Stimulated activated CD4-positive, alpha-beta T cell treated with anti-CD3 and anti-CD28 coated beads, TNF-alpha, amount 100 ng/mL, for 48 hours (primary cell): ENCODE measurements at regions not wholly inside any gene's neighbourhood (a gene's known extent, or its start where the extent isn't known, plus 50 kb on each side); places are given as distances from the start of the nearest gene placed in this dataset.

Source experiments
- DNase-seq, 3 donors: peaks; one replicate each; pipeline ENCODE4 v3.0.0-alpha.2; 2020; ENCODE audit warnings: low read depth in 3 of 3

DNA sequence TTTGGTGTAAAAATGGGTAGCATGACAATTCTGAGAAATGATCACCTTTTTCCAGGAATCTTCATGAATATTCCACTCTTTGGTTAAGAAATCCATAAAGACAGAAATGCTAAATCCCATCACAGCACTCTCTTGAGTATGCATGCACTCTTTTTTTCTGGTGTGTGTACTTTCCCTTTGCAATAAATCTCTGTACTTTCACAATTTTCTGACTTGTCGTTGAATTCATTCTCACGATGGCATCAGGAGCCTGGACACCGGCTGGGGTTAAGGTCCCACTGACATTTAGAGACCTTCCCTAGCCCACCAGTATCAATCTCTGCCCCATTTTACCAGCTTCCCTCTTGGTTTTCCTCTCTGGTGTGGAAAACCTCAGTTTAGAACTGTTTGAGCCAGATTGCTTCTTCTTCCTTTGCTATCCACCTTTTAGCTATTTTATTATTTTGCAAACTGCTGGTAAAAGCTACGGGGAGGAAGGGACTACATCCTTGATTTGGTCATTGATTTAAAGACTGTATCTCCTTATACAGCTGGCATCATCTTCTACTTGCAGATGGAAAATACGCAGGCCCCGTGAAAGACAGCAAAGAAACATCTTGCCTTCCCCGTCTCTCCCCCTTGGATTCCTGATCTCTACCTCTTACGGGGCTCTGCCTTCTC is 59.9 kb upstream of the ZFR start:
- DNase-seq: no peak

DNA sequence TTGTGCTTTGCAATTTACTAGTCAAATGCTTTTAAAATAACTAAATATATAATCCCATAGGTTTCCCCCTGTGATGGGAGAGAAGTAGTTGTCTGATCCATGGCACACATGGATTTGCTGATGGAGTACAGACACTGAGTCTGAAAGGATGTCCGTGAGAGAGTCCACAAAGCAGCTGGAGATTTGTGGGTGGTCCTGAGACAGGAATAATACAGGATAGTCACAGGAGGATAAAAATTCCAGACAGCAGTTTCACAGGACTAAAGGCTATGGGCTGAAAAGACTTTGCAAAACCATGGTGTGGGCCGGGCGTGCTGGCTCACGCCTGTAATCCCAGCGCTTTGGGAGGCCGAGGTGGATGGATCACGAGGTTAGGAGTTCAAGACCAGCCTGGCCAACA is 58.7 kb upstream of the ZFR start:
- DNase-seq: no peak

DNA sequence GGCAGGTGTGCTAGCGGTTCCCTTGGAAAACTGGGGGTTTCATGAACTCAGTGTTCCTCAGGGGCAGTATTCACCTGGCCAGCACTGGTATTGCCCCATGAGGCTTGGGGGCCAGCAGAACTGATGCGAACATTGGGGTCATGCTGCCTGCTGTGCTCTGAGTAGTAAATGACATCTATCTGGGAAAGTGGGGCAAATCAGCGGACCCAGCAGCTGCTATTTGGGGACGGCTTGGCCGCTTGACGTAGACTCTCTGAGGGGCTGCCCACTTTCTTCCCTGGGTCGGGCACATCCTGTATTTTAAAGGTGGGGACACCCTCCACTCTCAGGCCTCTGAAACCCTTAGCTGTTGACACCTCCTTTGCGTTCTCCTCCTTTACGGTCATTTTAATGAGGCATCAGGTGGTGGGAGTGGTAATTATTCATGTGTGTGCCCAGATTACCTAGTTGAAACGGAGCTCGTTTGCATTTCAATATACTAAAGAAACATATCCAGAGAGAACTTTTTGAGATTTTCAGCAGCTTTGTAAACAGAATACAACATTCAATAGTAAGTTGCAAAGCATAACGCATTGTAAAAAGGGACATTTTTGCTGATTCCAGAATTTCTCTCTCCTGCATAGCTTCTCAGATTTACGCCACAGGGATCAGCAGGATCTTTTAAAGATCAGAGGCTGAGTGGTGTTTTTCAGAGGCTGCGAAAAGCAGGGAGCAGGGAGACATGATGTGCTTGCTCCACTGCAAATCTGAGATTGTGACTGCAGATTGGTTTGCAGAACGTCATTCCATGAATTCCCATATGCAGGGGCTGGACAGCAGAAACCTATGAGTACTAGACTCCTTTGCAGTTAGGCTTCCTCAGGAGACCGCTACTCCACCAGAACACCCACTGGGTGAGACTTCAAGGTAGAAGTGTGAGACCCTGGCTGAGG is 56.8 kb upstream of the ZFR start:
- DNase-seq: no peak

DNA sequence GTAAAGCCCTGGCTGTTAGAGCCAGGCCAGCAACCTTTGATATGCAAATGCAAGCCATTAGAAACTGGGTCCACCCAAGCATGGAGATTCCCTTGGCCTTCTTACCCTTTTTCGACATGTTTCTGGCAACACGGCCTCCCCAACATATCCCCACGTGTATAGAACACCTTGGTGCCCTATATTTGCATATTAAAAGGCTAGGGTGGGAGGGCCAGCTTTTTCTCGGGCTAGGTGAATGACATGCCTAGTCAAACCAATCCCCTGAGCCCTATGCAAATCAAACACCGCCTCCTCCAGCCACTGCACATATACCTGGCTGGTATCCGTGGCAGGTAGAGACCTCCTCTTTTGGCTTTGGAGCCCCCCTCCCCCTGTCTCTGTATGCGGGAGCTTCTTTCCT is 55.6 kb upstream of the ZFR start:
- no peak for DNase-seq

DNA sequence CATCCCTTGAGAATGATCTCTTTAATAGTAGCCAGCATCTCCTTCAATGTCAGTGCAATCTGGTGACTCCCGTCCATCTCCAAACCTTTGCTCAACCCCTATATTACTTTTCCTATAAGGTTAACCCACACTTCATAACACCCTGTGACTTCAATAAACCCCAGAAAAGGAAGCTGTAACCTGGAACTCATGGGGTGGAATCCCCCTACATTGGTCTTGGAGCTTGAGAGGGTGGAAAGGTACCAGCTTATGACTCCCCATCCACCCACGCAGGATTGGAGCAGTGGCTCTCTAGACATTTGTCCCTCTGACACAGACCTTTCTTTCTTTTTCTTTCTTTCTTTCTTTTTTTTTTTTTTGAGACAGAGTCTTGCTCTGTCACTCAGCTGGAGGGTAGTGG is 54.7 kb upstream of the ZFR start:
- DNase-seq: peak in 2 of 3 donors; percentile 12 to 24

DNA sequence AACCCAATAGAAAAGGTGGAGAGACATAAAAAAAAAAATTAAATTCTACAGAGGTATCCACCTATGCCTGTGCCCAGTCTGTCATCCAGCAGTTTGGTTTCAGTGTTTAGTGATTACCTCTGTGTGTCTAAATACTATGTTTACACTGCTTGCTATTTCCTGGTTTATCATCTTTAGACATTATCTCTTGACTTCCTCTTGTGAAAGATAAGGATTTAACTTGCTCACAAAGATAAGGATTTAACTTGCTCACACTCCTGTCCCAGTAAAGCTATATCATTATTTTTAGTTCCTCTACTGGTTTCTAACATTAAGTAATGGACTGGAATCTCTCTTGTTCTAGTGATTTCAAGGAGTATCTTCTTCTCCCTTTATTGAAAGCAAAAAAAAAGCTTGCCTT is 53.9 kb upstream of the ZFR start:
- no peak for DNase-seq

DNA sequence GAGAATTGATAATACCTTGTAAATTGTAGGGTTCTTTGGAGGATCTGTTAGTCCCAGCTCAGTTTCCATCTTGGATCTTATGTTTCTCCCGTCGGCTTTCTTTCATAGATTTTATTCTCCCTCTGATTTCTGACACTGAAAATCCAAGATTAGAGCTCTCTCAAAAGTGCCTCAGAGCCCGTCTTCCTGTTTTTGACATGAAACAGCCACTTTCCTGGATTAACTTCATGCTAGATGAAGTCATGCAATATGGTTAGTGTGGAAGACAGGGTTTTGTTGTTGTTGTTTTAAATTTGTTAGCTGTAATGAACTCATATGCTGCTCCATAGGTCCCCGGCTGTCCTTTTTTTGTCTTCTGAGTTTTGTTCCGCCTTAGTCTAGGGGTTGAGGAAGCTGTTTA is 51.6 kb upstream of the ZFR start:
- DNase-seq: no peak

DNA sequence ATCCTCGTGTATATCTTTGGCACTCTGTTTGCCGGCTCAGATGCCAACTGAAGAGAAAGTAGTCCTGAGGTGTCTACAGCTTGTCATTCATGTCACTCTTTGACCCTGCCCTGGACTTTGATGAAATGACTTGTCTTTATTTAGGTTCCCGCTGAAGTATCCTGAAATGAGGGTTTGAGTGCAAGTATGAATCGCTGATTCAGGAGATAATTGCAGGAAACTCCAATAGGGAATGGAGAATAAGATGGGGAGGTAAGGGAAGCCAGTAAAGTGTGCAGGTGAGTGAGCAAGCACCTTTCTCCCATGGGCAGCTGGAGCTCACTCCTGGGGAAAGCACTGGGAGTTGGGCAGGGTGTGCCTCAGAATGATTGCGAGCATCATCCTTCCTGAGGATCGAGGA is 50.3 kb upstream of the ZFR start:
- no peak for DNase-seq
